HepG2 (cell line): ENCODE measurements at regions not wholly inside any gene's neighbourhood (a gene's known extent, or its start where the extent isn't known, plus 50 kb on each side); places are given as distances from the start of the nearest gene placed in this dataset.

ENCODE experiments used
- ATAC-seq: fragments of 200-7000 bp; cut with Tn5 transposase; 3 replicates; pipeline ENCODE4 v1.9.1; 2020; ENCODE audit warnings: mild to moderate bottlenecking, moderate library complexity
- BruUV-seq: library from RNA; stranded (reverse); fragments of 400-500 nt; replicated peaks from 2 replicates; lab custom pipeline; 2021; lab: Mats Ljungman, UMichigan
- CTCF ChIA-PET: fragments of 300-600 bp; formaldehyde crosslinking; extraction: SDS; loops from one replicate; lab custom pipeline; 2021; ENCODE audit warnings: low total read pairs, inconsistent platforms, low intra/inter-chr PET ratio; lab: Yijun Ruan, JAX
- POLR2A ChIA-PET: fragments of 350-600 bp; sonication (Branson Sonifier 250); formaldehyde crosslinking; loops from one replicate; lab custom pipeline; 2020; ENCODE audit warnings: antibody characterized with exemption, inconsistent platforms; lab: Yijun Ruan, JAX
- DNase-seq: peaks from one replicate; pipeline ENCODE4 v3.0.0-alpha.2; 2015; ENCODE audit warnings: low spot score
- FAIRE-seq: peaks from 3 replicates; lab custom pipeline; 2011; peaks lifted over from hg19 to GRCh38; lab: Jason Lieb, UNC
- H2AFZ ChIP-seq: one replicate; pipeline ENCODE4 v1.6.1; 2011; ENCODE audit warnings: low read length, inconsistent platforms
- H3K27ac ChIP-seq: fragments of 300-600 bp; 3 replicates; pipeline ENCODE4 v1.8.0; 2011; ENCODE audit warnings: mixed run types, mild to moderate bottlenecking, mixed read lengths, low read length, inconsistent platforms; ENCODE audit not compliant: insufficient read depth; ENCODE audit errors: extremely low read length
- H3K27me3 ChIP-seq, 2 experiments: fragments of 200-600 bp in 1 of 2; 2 replicates in 1 of 2; 3 replicates in 1 of 2; pipeline versions ENCODE4 v1.6.0 to v1.8.0; 2011; ENCODE audit warnings: low read length in 2 of 2, mild to moderate bottlenecking in 2 of 2, moderate library complexity in 2 of 2, inconsistent platforms in 1 of 2; ENCODE audit not compliant: insufficient read depth in 2 of 2, control insufficient read depth in 1 of 2
- H3K36me3 ChIP-seq, 2 experiments: fragments of 200-600 bp in 1 of 2; replicated peaks in 1 of 2; 2 replicates in 1 of 2; 3 replicates in 1 of 2; pipeline versions ENCODE4 v1.5.1 to v1.8.0; 2011; ENCODE audit warnings: low read length in 2 of 2, inconsistent platforms in 1 of 2; ENCODE audit not compliant: insufficient read depth in 2 of 2, control insufficient read depth in 1 of 2
- H3K4me1 ChIP-seq: 2 replicates; pipeline ENCODE4 v1.5.1; 2012; ENCODE audit warnings: low read length, inconsistent platforms; ENCODE audit not compliant: insufficient read depth
- H3K4me2 ChIP-seq: 2 replicates; pipeline ENCODE4 v1.6.0; 2011; ENCODE audit warnings: low read depth, low read length, inconsistent platforms
- H3K4me3 ChIP-seq, 3 experiments: fragments of 200-600 bp in 1 of 3; sonication (generic), shearing (Covaris generic) in 1 of 3; replicated peaks in 1 of 3; 2 replicates each; pipeline ENCODE4 v1.5.1; 2011 to 2016; ENCODE audit warnings: low read length in 3 of 3, inconsistent platforms in 2 of 3, low read depth in 2 of 3, mild to moderate bottlenecking in 2 of 3, control low read depth in 1 of 3, mixed read lengths in 1 of 3; ENCODE audit not compliant: insufficient read depth in 1 of 3
- H3K79me2 ChIP-seq: one replicate; pipeline ENCODE4 v1.6.1; 2011; ENCODE audit warnings: low read length, inconsistent platforms; ENCODE audit not compliant: insufficient read depth
- H3K9ac ChIP-seq: 2 replicates; pipeline ENCODE4 v1.6.0; 2011; ENCODE audit warnings: mild to moderate bottlenecking, low read depth, low read length, inconsistent platforms; ENCODE audit not compliant: insufficient read depth
- H3K9me3 ChIP-seq: 2 replicates; pipeline ENCODE4 v1.5.1; 2012; ENCODE audit warnings: mild to moderate bottlenecking, low read length
- H4K20me1 ChIP-seq: 2 replicates; pipeline ENCODE4 v1.6.0; 2011; ENCODE audit warnings: inconsistent platforms, mild to moderate bottlenecking, low read length, moderate library complexity; ENCODE audit not compliant: insufficient read depth
- AGO2 ChIP-seq: fragments of 200-400 bp; formaldehyde crosslinking; optimal IDR thresholded peaks from 2 replicates; pipeline ENCODE3; 2017; ENCODE audit warnings: mild to moderate bottlenecking, low read depth, low read length, moderate library complexity
- MBD4 ChIP-seq: IDR thresholded peaks from 2 replicates; pipeline ENCODE4 v1.6.1; 2012; ENCODE audit warnings: low read length, inconsistent platforms, borderline replicate concordance
- NPAS2 ChIP-seq: sonication (generic); formaldehyde crosslinking; IDR thresholded peaks from 2 replicates; pipeline ENCODE4 v1.8.0; 2022; ENCODE audit warnings: mild to moderate bottlenecking, missing genetic modification reagents, borderline replicate concordance
- PLSCR1 ChIP-seq: sonication (generic); formaldehyde crosslinking; IDR thresholded peaks from 2 replicates; pipeline ENCODE4 v1.5.0; 2020; ENCODE audit warnings: missing genetic modification reagents, mild to moderate bottlenecking, borderline replicate concordance
- SKI ChIP-seq: fragments of 450-650 bp; IDR thresholded peaks from one replicate; pipeline ENCODE4 v1.6.1; 2018; ENCODE audit warnings: mild to moderate bottlenecking; ENCODE audit not compliant: partially characterized antibody
- SP2 ChIP-seq: sonication (generic); formaldehyde crosslinking; IDR thresholded peaks from 2 replicates; pipeline ENCODE4 v1.5.1; 2020; ENCODE audit warnings: mild to moderate bottlenecking, missing genetic modification reagents
- SRSF4 ChIP-seq: fragments of 200-400 bp; formaldehyde crosslinking; IDR thresholded peaks from one replicate; pipeline ENCODE4 v1.6.1; 2018; ENCODE audit warnings: mild to moderate bottlenecking, low read depth, low read length, moderate library complexity; ENCODE audit not compliant: poor library complexity, severe bottlenecking
- ZFP36L2 ChIP-seq: sonication (generic); formaldehyde crosslinking; IDR thresholded peaks from 2 replicates; pipeline ENCODE4 v1.4.0; 2020; ENCODE audit warnings: missing genetic modification reagents
- ZNF260 ChIP-seq: sonication (generic); formaldehyde crosslinking; IDR thresholded peaks from 2 replicates; pipeline ENCODE4 v1.4.0; 2020; ENCODE audit warnings: missing genetic modification reagents, low read depth, mild to moderate bottlenecking, borderline replicate concordance
- ZNF609 ChIP-seq: sonication (generic); formaldehyde crosslinking; IDR thresholded peaks from 2 replicates; pipeline ENCODE4 v1.4.0; 2020; ENCODE audit warnings: mild to moderate bottlenecking, missing genetic modification reagents, borderline replicate concordance
- ZNF615 ChIP-seq: sonication (generic); formaldehyde crosslinking; IDR thresholded peaks from 2 replicates; pipeline ENCODE4 v1.5.0; 2020; ENCODE audit warnings: mild to moderate bottlenecking, missing genetic modification reagents, borderline replicate concordance
- ZNF619 ChIP-seq: sonication (generic); formaldehyde crosslinking; IDR thresholded peaks from 2 replicates; pipeline ENCODE4 v1.4.0; 2020; ENCODE audit warnings: mild to moderate bottlenecking, missing genetic modification reagents
- WGBS: methylation state at CpG from one replicate; pipeline ENCODE4 v1.1.6; 2017; ENCODE audit warnings: low lambda C conversion rate; 5-methylcytosine and 5-hydroxymethylcytosine counted together
- in situ Hi-C: cut with HindIII; loops from 2 replicates; pipeline ENCODE4 v1.10.0; 2017; ENCODE audit warnings: low pct_unique_long_range_greater_than_20kb; ENCODE audit not compliant: extremely low pct_ligation_motif_present
- intact Hi-C: fragments of 100-400 bp; cut with micrococcal nuclease; formaldehyde crosslinking; loops from one replicate; pipeline ENCODE4 v1.10.0; 2022; ENCODE audit not compliant: unreplicated experiment
- TF ChIP-seq, protein P1 (sequence below): sonication (generic); formaldehyde crosslinking; IDR thresholded peaks from 2 replicates; pipeline ENCODE4 v1.4.0; 2020; ENCODE audit warnings: low read depth, mild to moderate bottlenecking, missing genetic modification reagents

DNA sequence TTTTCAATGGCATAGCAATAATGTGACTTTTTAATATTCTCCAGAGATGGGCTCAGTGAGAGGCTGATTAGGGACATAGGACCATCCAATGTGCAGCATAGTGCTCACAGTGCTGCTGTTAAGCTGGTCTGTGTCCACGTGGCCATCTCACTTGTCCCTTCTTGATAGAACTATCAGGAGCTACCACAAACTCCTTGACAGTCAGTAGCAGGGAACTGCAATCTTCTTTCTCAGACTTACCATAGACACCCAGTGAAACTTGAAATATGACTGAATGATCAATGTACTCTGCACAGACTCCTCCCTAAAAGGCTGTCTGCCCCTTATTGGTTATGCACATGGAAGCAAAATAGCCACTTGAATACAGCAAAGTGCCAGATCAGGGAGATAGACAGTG is 64.5 kb upstream of the WARS2 start (continued):
- TF ChIP-seq ZNF609 (CRISPR knock-in tag) (no peak), PLSCR1 (no peak)

GRCh38 chr1:119209061-119209460 is 68.6 kb upstream of the WARS2 start:
- H3K4me3 ChIP-seq, result no peak overlapping the region
- FAIRE-seq (no peak), ATAC-seq (no peak), DNase-seq (no peak)
- ChIA-PET CTCF (no interaction called here), POLR2A (no interaction called here)
- WGBS, result 95% methylated on average over 5 of the region's 5 CpGs
- no peak overlapping the region for H2AFZ ChIP-seq
- H3K27me3 ChIP-seq, result no peaks in the 10 kb centered on the region
- no peak overlapping the region for H3K27ac ChIP-seq
- H3K4me2 ChIP-seq, result no peak overlapping the region
- H3K4me1 ChIP-seq, result no peaks in the 10 kb centered on the region
- no peaks in the 10 kb centered on the region for H3K9me3 ChIP-seq
- no peak overlapping the region for H3K9ac ChIP-seq
- no peaks in the 10 kb centered on the region for H4K20me1 ChIP-seq
- intact Hi-C loops (no loop called here), in situ Hi-C loops (no loop called here)
- no TSS peak for BruUV-seq
- no peaks in the 10 kb centered on the region for H3K36me3 ChIP-seq
- H3K79me2 ChIP-seq, result no peaks in the 10 kb centered on the region
- TF ChIP-seq SP2 (CRISPR knock-in tag) (no peak), ZNF615 (no peak), PLSCR1 (no peak), AGO2 (no peak), ZNF260 (CRISPR knock-in tag) (no peak), SKI (no peak), ZFP36L2 (no peak), MBD4 (no peak), NPAS2 (CRISPR knock-in tag) (no peak), ZNF619 (CRISPR knock-in tag) (no peak), SRSF4 (no peak)
- TF ChIP-seq, protein P1, sequence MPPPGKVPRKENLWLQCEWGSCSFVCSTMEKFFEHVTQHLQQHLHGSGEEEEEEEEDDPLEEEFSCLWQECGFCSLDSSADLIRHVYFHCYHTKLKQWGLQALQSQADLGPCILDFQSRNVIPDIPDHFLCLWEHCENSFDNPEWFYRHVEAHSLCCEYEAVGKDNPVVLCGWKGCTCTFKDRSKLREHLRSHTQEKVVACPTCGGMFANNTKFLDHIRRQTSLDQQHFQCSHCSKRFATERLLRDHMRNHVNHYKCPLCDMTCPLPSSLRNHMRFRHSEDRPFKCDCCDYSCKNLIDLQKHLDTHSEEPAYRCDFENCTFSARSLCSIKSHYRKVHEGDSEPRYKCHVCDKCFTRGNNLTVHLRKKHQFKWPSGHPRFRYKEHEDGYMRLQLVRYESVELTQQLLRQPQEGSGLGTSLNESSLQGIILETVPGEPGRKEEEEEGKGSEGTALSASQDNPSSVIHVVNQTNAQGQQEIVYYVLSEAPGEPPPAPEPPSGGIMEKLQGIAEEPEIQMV (CRISPR knock-in tag), result no peak
